ENCODE measurements at regions not wholly inside any gene's neighbourhood (a gene's known extent, or its start where the extent isn't known, plus 50 kb on each side); places are given as distances from the start of the nearest gene placed in this dataset.

- DNase-seq: no peak
These were observed 70.4 kb upstream of the FCN1 start for GRCh38 chr9:134987906-134988700.

GRCh38 chr9:134988706-134989105 is 71.0 kb upstream of the FCN1 start:
- no peak for DNase-seq

GRCh38 chr9:134989206-134990065 is 71.7 kb upstream of the FCN1 start:
- DNase-seq: no peak

GRCh38 chr9:134991808-134992754 is 74.4 kb upstream of the FCN1 start:
- no peak for DNase-seq

- DNase-seq: no peak
These were observed 75.0 kb upstream of the FCN1 start for GRCh38 chr9:134992755-134993124.

GRCh38 chr9:134993416-134993815 is 75.7 kb upstream of the FCN1 start:
- no peak for DNase-seq

GRCh38 chr9:134993996-134994720 is 76.4 kb upstream of the FCN1 start:
- DNase-seq: no peak

- no peak for DNase-seq
These were observed 77.4 kb upstream of the FCN1 start for GRCh38 chr9:134994926-134995791.

- DNase-seq: no peak
These were observed 78.0 kb upstream of the FCN1 start for GRCh38 chr9:134995792-134996120.

- DNase-seq: no peak
These were observed 79.1 kb upstream of the FCN1 start for GRCh38 chr9:134996591-134997530.

- DNase-seq: no peak
These were observed 83.0 kb upstream of the FCN1 start for GRCh38 chr9:135000647-135001245.

- DNase-seq: no peak
These were observed 83.8 kb upstream of the FCN1 start for GRCh38 chr9:135001526-135001925.

- no peak for DNase-seq
These were observed 84.6 kb upstream of the FCN1 start for GRCh38 chr9:135002336-135002735.

GRCh38 chr9:135002802-135003201 is 84.7 kb upstream of the OLFM1 start:
- no peak for DNase-seq

GRCh38 chr9:135004772-135005171 is 82.7 kb upstream of the OLFM1 start:
- DNase-seq: no peak

GRCh38 chr9:135006911-135007570 is 80.4 kb upstream of the OLFM1 start:
- no peak for DNase-seq

GRCh38 chr9:135007601-135008000 is 79.9 kb upstream of the OLFM1 start:
- DNase-seq: no peak

- DNase-seq: no peak
These were observed 79.1 kb upstream of the OLFM1 start for GRCh38 chr9:135008416-135008815.

- DNase-seq: no peak
These were observed 78.4 kb upstream of the OLFM1 start for GRCh38 chr9:135009051-135009560.
